Mesenchymal stem cell (in vitro differentiated cells and primary cell): ENCODE measurements at regions not wholly inside any gene's neighbourhood (a gene's known extent, or its start where the extent isn't known, plus 50 kb on each side); places are given as distances from the start of the nearest gene placed in this dataset.

Source experiments
- DNase-seq: peaks from one replicate; pipeline ENCODE4 v3.0.0-alpha.2; 2013
- H2AFZ ChIP-seq: one replicate; pipeline ENCODE4 v1.6.1; 2013; ENCODE audit warnings: low read depth, mild to moderate bottlenecking, control low read depth, inconsistent platforms, low read length, moderate library complexity
- H2AK5ac ChIP-seq: 2 replicates; pipeline ENCODE4 v1.6.1; 2013; ENCODE audit warnings: low read length, moderate library complexity, mild to moderate bottlenecking, inconsistent platforms; ENCODE audit not compliant: severe bottlenecking
- H2BK120ac ChIP-seq: one replicate; pipeline ENCODE4 v1.6.1; 2013; ENCODE audit warnings: low read depth, mild to moderate bottlenecking, inconsistent platforms, low read length, moderate library complexity
- H2BK12ac ChIP-seq, 2 experiments: one replicate each; pipeline ENCODE4 v1.6.1; 2013; ENCODE audit warnings: inconsistent platforms in 2 of 2, low read length in 2 of 2, mild to moderate bottlenecking in 2 of 2, moderate library complexity in 2 of 2, control low read depth in 1 of 2
- H2BK15ac ChIP-seq: one replicate; pipeline ENCODE4 v1.6.1; 2013; ENCODE audit warnings: mild to moderate bottlenecking, low read depth, inconsistent platforms; ENCODE audit not compliant: poor library complexity, severe bottlenecking
- H2BK5ac ChIP-seq: 2 replicates; pipeline ENCODE4 v1.6.1; 2013; ENCODE audit warnings: low read depth, mild to moderate bottlenecking, low read length, control low read depth, inconsistent platforms; ENCODE audit not compliant: poor library complexity, severe bottlenecking
- H3K14ac ChIP-seq, 2 experiments: one replicate each; pipeline ENCODE4 v1.6.1; 2013; ENCODE audit warnings: inconsistent platforms in 2 of 2, low read length in 2 of 2, control low read depth in 1 of 2, mild to moderate bottlenecking in 1 of 2, moderate library complexity in 1 of 2
- H3K18ac ChIP-seq, 2 experiments: one replicate each; pipeline ENCODE4 v1.6.1; 2013; ENCODE audit warnings: inconsistent platforms in 2 of 2, low read length in 2 of 2, control low read depth in 1 of 2, low read depth in 1 of 2, mild to moderate bottlenecking in 1 of 2
- H3K23ac ChIP-seq, 2 experiments: one replicate each; pipeline ENCODE4 v1.6.1; 2013; ENCODE audit warnings: inconsistent platforms in 2 of 2, low read length in 2 of 2, mild to moderate bottlenecking in 2 of 2, moderate library complexity in 2 of 2, control low read depth in 1 of 2
- H3K27ac ChIP-seq: 2 replicates; pipeline ENCODE4 v1.5.1; 2013; ENCODE audit warnings: mild to moderate bottlenecking, moderate library complexity, low read length, control low read depth, inconsistent platforms; ENCODE audit not compliant: poor library complexity, severe bottlenecking
- H3K27me3 ChIP-seq, 2 experiments: 2 replicates each; pipeline versions ENCODE4 v1.6.1 to v1.7.0; 2013; ENCODE audit warnings: low read length in 2 of 2, mild to moderate bottlenecking in 2 of 2, moderate library complexity in 2 of 2, control low read depth in 1 of 2, inconsistent platforms in 1 of 2; ENCODE audit not compliant: control insufficient read depth in 1 of 2, insufficient read depth in 1 of 2
- H3K36me3 ChIP-seq, 2 experiments: 2 replicates each; pipeline versions ENCODE4 v1.6.1 to v1.7.0; 2013; ENCODE audit warnings: low read length in 2 of 2, control low read depth in 1 of 2, inconsistent platforms in 1 of 2, low read depth in 1 of 2, mild to moderate bottlenecking in 1 of 2; ENCODE audit not compliant: insufficient read depth in 2 of 2, control insufficient read depth in 1 of 2
- H3K4ac ChIP-seq, 2 experiments: one replicate each; pipeline ENCODE4 v1.6.1; 2013; ENCODE audit warnings: inconsistent platforms in 2 of 2, low read length in 2 of 2, mild to moderate bottlenecking in 2 of 2, moderate library complexity in 2 of 2, control low read depth in 1 of 2, low read depth in 1 of 2
- H3K4me1 ChIP-seq: 2 replicates; pipeline ENCODE4 v1.6.1; 2013; ENCODE audit warnings: low read depth, low read length, control low read depth; ENCODE audit not compliant: control insufficient read depth, insufficient read depth
- H3K4me2 ChIP-seq: 2 replicates; pipeline ENCODE4 v1.6.1; 2013; ENCODE audit warnings: low read length, mild to moderate bottlenecking, inconsistent platforms; ENCODE audit not compliant: poor library complexity, severe bottlenecking
- H3K4me3 ChIP-seq, 2 experiments: 2 replicates each; pipeline versions ENCODE4 v1.5.1 to v1.7.0; 2013; ENCODE audit warnings: low read length in 2 of 2, mild to moderate bottlenecking in 2 of 2, control low read depth in 1 of 2, low read depth in 1 of 2; ENCODE audit not compliant: insufficient read depth in 1 of 2
- H3K79me1 ChIP-seq: replicated peaks from 2 replicates; pipeline ENCODE4 v1.6.1; 2013; ENCODE audit warnings: mild to moderate bottlenecking, control low read depth, low read length, inconsistent platforms; ENCODE audit not compliant: poor library complexity, severe bottlenecking
- H3K9ac ChIP-seq: 2 replicates; pipeline ENCODE4 v1.7.0; 2013; ENCODE audit warnings: mild to moderate bottlenecking, low read length, moderate library complexity
- H3K9me3 ChIP-seq: 2 replicates; pipeline ENCODE4 v1.7.0; 2013; ENCODE audit warnings: mild to moderate bottlenecking, low read length; ENCODE audit not compliant: control insufficient read depth
- H4K8ac ChIP-seq: one replicate; pipeline ENCODE4 v1.6.1; 2013; ENCODE audit warnings: inconsistent platforms, mild to moderate bottlenecking, low read length, moderate library complexity
- H4K91ac ChIP-seq: one replicate; pipeline ENCODE4 v1.6.1; 2013; ENCODE audit warnings: mild to moderate bottlenecking, low read length, inconsistent platforms
- WGBS: methylation state at CpG from one replicate; pipeline ENCODE4 v1.1.7; 2013; ENCODE audit warnings: mixed read lengths; 5-methylcytosine and 5-hydroxymethylcytosine counted together

GRCh38 chr22:23512348-23512705, 67.8 kb downstream of the IGLL1 start:
- Histone ChIP-seq H3K79me1 (no peaks in the 10 kb centered on the region), H2AFZ (no peak overlapping the region), H3K9ac (no peak overlapping the region), H3K4ac (no peak overlapping the region), H4K91ac (no peak overlapping the region), H3K36me3 (no peaks in the 10 kb centered on the region), H3K9me3 (no peaks in the 10 kb centered on the region), H4K8ac (no peak overlapping the region), H3K4me2 (no peak overlapping the region), H3K4me3 (no peak overlapping the region), H3K27me3 (peaks cover 7 to 23% of the 10 kb centered on the region in 2 experiments), H2AK5ac (no peak overlapping the region), H2BK5ac (no peak overlapping the region), H3K27ac (no peak overlapping the region), H2BK15ac (no peak overlapping the region), H2BK120ac (no peak overlapping the region), H3K23ac (no peak overlapping the region), H2BK12ac (no peak overlapping the region), H3K14ac (peak overlapping the region in 1 of 2 experiments; percentile 6), H3K18ac (no peak overlapping the region), H3K4me1 (no peaks in the 10 kb centered on the region)
- no peak for DNase-seq
- 89% methylated on average over 5 of the region's 5 CpGs for WGBS

- Histone ChIP-seq H3K9ac (no peak overlapping the region), H2BK12ac (no peak overlapping the region), H3K9me3 (no peaks in the 10 kb centered on the region), H3K36me3 (no peaks in the 10 kb centered on the region), H2AK5ac (no peak overlapping the region), H4K8ac (no peak overlapping the region), H3K4me1 (no peaks in the 10 kb centered on the region), H3K4ac (no peak overlapping the region), H2BK5ac (no peak overlapping the region), H3K27ac (no peak overlapping the region), H3K14ac (no peak overlapping the region), H2BK15ac (no peak overlapping the region), H3K79me1 (no peaks in the 10 kb centered on the region), H3K4me2 (no peak overlapping the region), H2BK120ac (no peak overlapping the region), H3K4me3 (no peak overlapping the region), H4K91ac (peak overlapping the region; percentile 14), H2AFZ (no peak overlapping the region), H3K27me3 (peaks cover 7 to 23% of the 10 kb centered on the region in 2 experiments), H3K23ac (no peak overlapping the region), H3K18ac (no peak overlapping the region)
- DNase-seq: no peak
- WGBS: 68% methylated on average over 16 of the region's 19 CpGs
These were observed 68.3 kb downstream of the IGLL1 start for GRCh38 chr22:23511627-23512347.

- no peak overlapping the region for H3K9ac ChIP-seq
- H3K14ac ChIP-seq: no peak overlapping the region
- H4K8ac ChIP-seq: peak overlapping the region; percentile 56
- H2BK5ac ChIP-seq: no peak overlapping the region
- no peak overlapping the region for H2AK5ac ChIP-seq
- no peaks in the 10 kb centered on the region for H3K79me1 ChIP-seq
- H4K91ac ChIP-seq: no peak overlapping the region
- no peak overlapping the region for H3K4me2 ChIP-seq
- H3K4me1 ChIP-seq: no peaks in the 10 kb centered on the region
- H3K4me3 ChIP-seq: no peak overlapping the region
- H3K18ac ChIP-seq: no peak overlapping the region
- no peak overlapping the region for H2BK15ac ChIP-seq
- H3K27me3 ChIP-seq: peaks cover 7 to 21% of the 10 kb centered on the region in 2 experiments
- no peaks in the 10 kb centered on the region for H3K36me3 ChIP-seq
- H2AFZ ChIP-seq: peak overlapping the region; percentile 72
- DNase-seq: peak; percentile 79
- no peaks in the 10 kb centered on the region for H3K9me3 ChIP-seq
- no peak overlapping the region for H3K4ac ChIP-seq
- peak overlapping the region in 1 of 2 experiments; percentile 42 for H2BK12ac ChIP-seq
- H2BK120ac ChIP-seq: no peak overlapping the region
- H3K23ac ChIP-seq: peak overlapping the region in 1 of 2 experiments; percentile 40
- no peak overlapping the region for H3K27ac ChIP-seq
- WGBS: 18% methylated on average over 10 of the region's 11 CpGs
These were observed 70.4 kb downstream of the IGLL1 start for GRCh38 chr22:23509571-23510302.

DNA sequence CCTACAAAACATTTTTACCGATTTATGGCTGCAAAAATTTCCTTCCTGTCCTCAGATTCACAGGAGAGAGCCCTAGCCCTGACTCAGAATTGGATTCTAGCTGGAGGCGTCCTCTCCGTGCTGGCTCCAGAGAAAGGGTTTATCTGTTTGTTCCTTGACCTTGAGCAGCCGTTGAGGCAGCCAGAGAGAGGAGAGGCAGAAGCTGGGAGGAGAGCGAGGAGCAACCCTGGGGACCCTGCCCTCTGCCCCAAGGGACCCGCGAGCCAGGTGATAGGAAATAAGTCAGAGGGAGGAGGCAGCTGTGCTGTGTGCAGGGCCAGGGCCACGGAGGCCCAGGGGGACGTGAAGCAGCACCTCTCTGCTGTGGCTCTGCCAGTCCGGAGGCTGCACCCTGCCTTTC, 75.6 kb downstream of the IGLL1 start:
- no peak overlapping the region for H3K4me2 ChIP-seq
- H3K36me3 ChIP-seq: no peaks in the 10 kb centered on the region
- no peak overlapping the region for H2BK12ac ChIP-seq
- no peak overlapping the region for H3K27ac ChIP-seq
- no peak overlapping the region for H3K4me3 ChIP-seq
- 65% methylated on average over 10 of the region's 10 CpGs for WGBS
- H3K9me3 ChIP-seq: no peaks in the 10 kb centered on the region
- H3K9ac ChIP-seq: no peak overlapping the region
- no peak overlapping the region for H4K8ac ChIP-seq
- no peak overlapping the region for H2BK15ac ChIP-seq
- peaks cover 11 to 18% of the 10 kb centered on the region in 2 experiments for H3K27me3 ChIP-seq
- H3K18ac ChIP-seq: peak overlapping the region in 1 of 2 experiments; percentile 2
- no peak overlapping the region for H2AK5ac ChIP-seq
- H3K4me1 ChIP-seq: no peaks in the 10 kb centered on the region
- H3K4ac ChIP-seq: no peak overlapping the region
- DNase-seq: no peak
- H4K91ac ChIP-seq: no peak overlapping the region
- H2BK120ac ChIP-seq: no peak overlapping the region
- no peaks in the 10 kb centered on the region for H3K79me1 ChIP-seq
- H3K14ac ChIP-seq: peak overlapping the region in 1 of 2 experiments; percentile 28
- H2BK5ac ChIP-seq: no peak overlapping the region
- no peak overlapping the region for H2AFZ ChIP-seq
- H3K23ac ChIP-seq: no peak overlapping the region
